ENCODE measurements at regions not wholly inside any gene's neighbourhood (a gene's known extent, or its start where the extent isn't known, plus 50 kb on each side); places are given as distances from the start of the nearest gene placed in this dataset.
"Not testable (repeated sequence)": the region's sequence is repeated elsewhere in the genome, so short reads cannot be mapped to it uniquely, and the experiment has no call there.

DNA sequence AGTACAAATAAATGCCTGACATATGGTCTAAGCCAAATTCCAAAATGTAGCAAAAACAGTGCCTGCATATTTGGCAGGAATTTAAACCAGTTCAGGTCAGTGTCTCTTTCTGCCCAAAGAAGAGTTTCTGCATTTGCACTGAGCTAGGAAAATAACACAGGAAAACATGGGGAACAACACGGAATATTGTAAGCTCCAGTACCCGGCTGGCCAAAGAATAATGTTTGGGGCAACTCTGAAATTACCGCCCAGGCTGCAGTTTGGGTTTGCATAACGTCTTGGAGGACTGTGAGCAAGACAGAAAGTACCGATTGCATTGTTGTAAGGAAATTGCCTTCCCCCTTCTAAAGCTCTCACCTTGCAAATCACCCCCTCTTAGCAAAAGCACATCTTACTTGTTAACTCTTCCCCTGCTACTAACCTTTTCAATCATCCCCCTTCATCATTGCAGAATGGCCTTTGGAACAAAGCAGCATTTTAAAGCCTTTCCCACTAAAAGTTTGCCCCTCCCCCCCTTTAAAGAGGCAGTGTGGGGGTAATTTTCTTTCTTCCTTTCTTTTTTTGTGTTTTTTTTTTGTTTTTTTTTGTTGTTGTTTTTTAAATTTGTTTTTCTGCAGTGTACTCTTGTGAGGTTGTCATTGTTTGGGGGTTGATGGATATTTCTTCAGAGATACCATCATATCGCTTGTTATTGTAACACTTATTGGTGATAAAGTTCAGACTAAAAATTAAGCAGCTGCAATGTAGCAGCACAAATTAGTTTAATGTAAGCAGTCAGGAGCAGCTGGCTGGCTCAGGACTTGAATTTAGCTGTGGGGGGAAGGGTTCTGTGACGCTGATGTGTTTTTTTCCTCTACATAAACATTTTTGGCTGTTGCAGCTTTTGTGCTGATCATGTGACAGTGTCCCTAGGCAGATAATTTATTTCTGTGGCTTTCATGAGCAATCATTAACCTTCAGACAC is 100.0 kb upstream of the CITED2 start:
- DNase-seq (ENCODE audit: low spot score), result no peak

DNA sequence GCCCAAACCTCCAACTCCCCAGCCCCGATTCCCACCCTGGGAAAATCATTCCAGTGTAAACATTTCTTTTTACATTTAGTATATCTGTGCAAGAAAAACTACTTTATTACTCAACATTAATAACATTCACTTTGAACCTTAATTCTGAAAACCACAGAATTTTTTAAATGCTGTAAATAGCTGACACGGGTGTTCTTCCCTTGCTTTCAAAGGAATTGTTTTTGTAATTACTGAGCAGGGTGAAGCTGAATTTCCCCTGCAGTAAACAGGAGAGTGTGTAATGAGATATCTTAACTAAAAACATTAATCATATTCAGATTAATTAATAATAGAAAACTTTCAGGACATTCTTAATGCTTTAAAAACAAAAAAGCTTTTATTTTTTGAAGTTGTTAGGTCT is 99.3 kb upstream of the CITED2 start:
- DNase-seq (ENCODE audit: low spot score), result no peak

DNA sequence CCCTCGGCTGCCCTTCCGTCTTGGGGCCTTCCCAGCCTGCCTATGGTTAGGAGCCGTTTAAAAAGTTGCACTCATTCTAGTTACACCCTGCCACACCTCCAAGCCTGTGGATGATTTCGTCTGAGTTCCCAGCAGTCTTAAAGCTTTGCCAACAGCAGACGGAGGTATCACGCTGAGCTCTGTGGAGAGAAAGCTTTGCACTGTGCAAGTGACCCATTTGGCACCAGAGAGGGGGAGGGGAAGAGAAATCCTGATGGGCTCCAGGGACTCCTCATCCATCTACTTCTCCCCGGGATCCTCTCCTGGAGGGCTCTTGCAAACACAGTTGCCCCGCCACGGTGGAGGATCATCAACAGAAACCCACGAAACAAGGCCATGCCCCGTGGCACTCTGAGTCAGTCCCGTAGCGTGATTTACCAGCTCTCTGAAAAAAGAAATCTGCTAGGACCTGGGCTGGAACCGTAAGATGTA is 98.8 kb upstream of the CITED2 start:
- no peak for DNase-seq (ENCODE audit: low spot score)

DNA sequence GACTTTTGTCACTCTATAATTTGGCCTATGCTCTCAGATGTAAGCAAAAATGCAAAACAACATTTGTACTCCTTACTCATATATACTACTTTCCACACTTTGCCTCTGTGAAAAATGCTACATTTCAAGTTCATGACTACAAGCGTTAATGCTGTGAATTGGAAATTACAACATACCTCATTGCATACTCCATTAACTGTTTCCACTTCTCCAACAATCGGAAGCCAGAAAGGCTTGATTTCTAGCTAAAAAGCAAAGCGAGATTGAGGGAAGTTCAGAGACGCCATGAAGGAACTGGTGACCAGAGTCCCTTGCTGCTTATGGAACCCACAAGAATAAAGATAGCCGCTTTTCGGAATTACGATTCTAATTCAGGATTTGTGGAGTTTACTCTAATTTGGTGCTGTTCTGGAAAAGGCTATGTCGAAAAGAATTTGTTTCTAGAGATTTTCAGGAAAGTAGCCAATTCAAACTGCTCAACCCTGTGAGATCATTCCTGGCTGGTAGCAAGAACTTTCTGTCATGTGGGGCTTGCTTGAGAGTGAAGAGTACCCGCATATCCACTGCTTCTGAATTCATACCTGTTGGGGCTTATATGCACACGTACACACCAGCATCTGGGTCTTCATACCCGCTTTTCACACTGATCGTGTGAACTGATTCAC is 98.0 kb upstream of the CITED2 start:
- DNase-seq (ENCODE audit: low spot score), result no peak

DNA sequence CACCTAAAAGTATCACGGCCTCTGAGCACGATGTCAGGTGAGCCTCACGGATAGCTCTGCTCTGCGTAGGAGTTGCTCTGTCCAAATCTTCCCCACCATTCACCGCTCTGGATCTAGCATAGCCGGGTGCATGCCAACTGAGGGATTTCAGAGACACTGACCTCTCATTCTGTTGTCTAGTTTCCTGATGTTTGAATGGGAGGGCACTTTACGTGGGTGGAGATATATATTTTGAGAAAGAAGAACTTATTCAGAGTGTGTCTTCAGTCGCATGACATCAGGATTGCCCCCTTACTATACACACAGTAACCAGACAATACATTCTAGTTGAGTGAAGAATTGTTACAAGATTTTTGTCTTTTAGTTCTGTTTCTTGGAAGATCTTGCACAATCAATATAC is 96.5 kb upstream of the CITED2 start:
- DNase-seq (ENCODE audit: low spot score), result no peak

DNA sequence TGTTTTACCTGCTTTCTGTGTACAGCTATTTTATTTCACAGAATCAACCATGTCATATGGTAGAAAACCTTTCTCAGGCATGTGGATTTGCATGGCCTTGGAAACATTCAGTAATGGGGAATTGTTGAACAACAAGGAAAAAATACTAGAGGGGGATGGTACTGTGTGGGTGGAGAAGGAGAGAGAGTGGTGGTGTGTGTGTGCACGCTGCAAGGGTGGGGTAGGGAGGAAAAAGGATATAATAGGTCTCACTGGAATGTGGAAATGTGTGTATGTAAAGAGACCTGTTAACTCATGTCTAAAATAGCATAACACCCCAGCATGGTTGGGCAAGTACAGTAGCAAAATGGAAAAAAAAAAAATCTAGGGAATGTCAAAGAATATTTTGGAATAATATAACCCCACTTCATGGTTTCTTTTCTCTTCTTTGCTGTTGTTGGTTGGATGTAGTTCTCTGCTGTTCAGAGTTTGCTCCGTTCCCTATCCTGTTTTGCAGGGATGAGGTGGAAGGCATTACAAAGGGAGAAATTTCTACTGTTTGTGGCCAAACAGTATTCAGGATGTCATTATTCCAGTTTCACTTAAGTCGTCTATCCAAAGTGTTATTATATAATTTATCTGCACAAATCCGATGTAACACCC is 93.9 kb upstream of the CITED2 start:
- DNase-seq (ENCODE audit: low spot score), result no peak

DNA sequence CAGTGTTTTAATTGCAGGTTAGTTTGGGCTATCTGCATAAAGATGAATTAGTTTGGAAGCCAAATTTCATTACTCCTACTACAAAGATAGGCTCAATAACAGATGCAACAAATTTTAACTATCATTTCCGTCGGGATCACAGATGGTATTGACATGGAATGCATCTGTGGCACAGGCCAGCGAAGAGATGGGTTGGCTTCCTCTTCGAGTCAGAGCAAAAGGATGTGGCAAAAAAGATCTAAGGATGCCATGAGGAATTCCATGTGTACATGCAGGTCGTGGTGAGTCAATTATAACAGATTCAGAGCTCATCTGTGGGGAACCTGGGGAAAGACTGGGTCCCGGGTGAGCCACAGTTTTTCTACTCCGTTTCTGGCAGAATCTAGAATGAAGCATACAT is 83.0 kb upstream of the CITED2 start:
- no peak for DNase-seq (ENCODE audit: low spot score)

DNA sequence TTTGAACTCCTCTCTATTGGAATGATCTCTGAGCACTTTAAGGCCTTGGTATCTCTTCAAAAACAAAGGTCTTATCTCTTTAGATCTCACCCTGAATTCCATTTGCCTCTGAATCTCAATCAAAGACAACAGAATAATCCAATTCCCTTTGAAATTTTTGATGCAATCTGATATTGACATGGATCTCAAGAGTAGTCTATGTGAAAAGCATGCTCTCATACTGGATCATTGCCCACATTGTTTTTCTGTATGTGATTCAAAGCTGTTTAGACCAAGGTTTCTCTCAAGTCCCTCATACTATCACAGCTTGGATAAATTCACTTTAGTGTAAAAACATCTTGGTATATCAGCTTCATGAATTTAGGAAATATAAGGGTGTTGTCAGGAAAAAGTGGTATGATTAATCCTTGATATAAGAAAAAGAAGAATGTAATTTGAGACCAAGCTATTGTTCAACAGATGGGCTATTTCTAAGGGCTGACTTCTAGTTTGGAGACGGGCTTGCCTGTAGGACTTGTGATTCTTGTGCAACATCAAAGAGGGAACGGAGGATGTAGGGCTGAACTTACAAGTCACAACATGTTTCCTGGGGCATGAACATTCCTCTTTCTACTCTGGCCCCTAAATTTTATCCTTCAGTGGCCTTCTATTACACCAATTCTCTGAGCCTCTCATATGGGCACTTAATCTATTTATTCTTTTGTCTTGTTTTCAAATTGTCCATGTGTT is 77.9 kb upstream of the CITED2 start:
- no peak for DNase-seq (ENCODE audit: low spot score)

DNA sequence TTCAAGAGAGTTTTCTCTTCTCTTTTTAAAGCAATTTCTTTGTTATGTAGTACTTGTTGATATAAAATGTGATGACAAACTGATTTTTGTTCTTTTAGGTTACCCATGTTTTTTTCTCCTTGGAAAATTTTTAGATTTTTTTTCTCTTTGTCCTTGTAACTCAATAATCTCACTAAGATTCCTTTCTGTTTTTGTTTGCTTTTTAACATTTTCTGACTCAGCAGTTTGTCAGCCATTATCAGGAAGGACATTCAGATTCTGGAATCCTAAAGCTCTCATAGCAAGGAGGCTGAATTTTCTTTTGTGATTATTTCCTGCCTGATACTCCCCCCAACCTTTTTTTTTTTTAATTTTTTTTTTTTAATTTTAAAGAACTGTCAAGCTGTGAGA is 75.2 kb upstream of the CITED2 start:
- no peak for DNase-seq (ENCODE audit: low spot score)

DNA sequence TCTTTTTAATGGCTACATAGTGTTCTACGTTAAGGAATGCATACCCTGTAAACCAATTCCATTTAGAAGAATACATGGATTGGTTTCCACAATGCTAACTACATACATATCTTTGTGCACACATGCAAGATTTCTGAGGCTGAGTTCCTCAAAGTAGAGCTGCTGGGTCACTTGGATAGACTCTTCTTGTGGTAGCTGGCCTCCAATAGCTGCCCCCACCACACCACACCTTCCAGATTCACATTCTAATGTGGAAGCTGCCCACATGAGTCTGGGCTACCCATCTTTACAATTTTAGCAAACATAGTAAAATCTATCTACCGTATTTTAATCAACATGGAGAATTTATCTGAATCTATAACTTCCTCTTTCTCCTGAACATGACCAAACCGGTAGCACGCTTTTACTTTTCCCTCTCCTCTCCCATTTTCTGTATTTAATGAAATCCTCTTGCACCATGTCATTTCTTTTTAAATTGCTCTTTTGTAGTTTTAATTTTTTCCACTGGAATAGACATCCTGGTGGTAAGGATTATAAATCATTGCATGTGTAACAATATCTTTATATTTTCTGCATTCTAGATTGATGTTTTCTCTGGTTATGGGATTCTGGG is 74.7 kb upstream of the CITED2 start:
- no peak for DNase-seq (ENCODE audit: low spot score)

DNA sequence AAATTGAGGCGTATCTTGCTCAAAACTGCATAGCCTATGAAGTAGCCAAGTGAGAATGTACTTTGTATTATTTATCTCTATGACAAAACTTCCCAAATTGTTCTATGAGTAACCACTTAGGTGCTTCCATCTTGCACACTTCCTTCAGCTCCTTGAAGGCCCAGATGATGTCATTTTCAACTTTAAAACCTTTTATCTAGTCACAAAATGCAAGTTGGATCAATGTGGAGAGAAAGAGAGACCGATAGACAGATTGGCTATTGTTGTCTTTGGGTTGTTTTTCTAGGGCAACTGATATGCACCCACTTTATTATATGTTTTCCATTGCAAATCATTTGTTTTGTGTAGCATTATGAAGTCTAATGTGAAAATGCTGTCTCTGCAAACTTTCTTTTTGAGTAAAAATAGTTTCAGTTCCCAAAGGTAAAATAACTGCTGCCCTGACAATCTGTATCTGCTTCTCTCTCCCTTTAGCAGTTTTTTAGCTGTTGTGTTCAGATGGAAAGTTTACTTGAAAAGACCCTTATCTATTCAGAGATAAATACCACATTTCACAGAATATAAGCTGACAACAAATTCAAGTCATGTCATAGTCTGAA is 73.7 kb upstream of the CITED2 start:
- no peak for DNase-seq (ENCODE audit: low spot score)

DNA sequence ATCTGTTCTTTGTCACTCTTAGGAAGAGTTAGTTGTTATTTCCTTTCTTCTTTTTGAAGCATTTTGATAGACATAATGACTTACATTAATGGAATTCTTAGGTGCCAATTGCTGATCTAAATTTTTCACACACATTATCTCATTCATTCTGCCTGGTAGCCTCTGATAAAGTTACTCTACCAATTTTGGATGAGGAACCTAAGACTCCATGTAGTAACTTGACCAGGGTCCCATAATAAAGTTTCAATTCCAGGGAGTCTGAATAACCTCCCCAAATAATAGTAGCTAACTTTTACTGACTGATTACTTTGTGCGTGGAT is 73.2 kb upstream of the CITED2 start:
- DNase-seq (ENCODE audit: low spot score), result no peak

DNA sequence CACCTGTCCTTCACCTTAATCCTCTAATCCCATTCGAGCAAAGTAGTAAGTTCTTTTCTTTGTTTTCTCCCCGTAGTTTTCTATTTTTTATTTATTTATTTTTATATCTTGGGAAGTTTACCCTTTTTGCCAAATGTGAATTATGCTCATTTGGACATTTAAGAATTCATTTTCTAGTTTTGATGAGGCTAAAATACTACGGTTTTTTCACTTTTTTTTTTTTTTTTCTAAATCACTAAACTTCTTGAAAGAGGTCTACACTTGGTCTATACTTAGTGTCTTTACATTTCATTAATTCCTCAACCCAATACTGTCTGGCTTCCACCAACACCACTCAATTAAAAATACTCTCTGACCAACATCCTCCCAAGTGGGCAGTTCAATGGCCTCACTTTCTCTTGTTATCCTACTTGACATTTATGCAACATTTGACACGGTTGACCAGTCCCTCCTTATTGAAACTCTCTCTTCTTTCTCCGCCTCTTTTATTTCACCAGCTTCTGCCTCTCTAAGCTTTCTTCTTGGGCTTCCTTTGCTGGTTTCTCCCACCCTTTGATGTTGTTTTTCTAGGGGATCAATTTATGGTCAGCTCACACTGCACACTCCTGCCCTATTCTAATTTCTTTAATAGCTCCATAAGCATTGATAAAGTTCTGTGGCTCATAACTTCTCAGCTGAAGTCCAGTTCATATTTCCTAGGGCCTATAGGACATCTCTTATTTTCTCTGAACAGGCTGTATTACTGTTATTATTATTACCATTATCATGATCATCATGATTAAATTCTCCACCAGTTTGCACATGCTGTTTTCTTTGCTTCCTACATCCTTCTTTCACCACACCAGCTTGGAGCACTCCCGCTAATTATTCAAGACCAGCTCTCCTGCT is 72.6 kb upstream of the CITED2 start:
- no peak for DNase-seq (ENCODE audit: low spot score)

DNA sequence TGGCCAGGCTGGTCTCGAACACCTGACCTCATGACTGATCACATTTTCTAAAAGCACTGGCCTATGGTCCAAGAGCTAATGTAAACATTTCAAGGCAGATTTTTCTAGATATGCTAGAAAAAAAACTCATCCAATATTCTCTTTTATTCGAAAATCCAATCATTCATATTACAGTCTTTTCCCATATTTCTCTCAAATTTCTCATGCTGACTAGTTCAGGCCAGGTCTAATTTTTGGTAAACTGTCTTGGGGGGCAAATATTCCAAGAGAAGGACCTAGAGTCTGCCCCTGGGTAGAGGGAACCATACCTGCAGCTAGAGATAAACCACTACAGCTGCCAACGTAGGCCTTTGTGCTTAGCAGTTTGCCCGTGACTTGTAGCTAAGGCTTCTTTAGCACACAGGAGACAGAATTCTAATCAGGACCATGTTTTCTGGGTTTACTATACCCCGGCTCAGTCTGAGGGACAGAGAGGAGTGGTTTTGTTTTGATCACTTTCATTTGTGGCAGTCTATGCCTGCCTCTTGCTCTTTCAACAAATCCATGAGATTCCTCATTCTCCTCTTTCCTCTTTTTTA is 71.8 kb upstream of the CITED2 start:
- DNase-seq (ENCODE audit: low spot score), result no peak

DNA sequence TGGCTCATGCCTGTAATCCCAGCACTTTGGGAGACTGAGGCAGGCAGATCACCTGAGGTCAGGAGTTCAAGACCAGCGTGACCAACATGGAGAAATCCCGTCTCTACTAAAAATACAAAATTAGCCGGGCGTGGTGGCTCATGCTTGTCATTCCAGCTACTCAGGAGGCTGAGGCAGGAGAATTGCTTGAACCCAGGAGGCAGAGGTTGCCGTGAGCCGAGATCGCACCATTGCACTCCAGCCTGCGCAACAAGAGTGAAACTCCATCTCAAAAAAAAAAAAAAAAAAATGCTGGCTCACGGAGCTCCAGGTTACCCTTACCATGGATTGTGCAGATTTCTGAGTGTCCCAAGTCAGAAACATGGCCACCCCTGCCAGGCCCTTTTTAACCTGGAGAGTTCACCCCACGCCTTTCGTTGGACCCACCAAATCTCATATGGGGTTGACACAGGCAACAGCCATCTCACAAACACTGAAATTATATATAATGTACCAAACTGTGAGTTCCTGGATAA is 69.9 kb upstream of the CITED2 start:
- not testable (repeated sequence) for DNase-seq (ENCODE audit: low spot score)

DNA sequence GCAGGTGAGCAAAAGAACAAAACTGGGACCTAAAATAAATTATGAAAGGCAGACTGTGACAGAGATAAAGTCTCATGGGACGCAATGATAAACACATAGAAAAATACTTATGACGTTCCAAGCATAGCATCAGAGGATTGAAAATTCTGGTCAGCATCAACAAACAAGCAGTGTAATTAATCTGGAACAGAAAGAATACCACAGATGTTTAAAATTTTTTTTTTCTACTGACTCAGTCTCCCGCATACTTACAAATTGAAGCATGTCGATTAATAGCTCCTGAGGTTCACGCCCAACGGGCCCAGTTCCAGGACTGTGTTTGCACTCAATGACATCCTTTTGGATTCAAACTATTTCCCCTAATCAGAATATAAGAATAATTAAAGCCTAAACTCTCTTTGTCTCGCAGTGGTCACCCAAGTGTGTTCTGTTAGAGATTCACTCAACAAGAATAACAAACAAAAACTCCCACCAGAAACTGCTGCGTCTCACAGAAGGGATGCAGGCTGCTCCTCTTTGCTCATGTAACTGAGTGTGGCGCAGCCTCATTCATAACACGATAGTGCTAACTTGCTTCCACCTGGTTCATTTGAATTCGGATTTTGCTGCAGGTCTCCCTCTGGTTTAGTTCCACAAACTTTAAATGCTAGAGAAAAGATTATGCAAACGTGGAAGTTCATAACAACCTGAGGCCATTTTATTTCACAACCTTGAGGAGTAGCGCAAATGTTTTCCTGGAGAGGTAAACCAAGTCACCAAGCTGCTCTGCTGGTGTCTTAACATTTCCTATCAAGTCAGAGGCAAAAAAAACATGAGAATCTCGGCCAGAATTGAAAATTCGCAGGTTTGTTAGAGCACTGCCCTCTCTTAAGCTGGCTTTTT is 69.0 kb upstream of the CITED2 start:
- DNase-seq (ENCODE audit: low spot score), result no peak

DNA sequence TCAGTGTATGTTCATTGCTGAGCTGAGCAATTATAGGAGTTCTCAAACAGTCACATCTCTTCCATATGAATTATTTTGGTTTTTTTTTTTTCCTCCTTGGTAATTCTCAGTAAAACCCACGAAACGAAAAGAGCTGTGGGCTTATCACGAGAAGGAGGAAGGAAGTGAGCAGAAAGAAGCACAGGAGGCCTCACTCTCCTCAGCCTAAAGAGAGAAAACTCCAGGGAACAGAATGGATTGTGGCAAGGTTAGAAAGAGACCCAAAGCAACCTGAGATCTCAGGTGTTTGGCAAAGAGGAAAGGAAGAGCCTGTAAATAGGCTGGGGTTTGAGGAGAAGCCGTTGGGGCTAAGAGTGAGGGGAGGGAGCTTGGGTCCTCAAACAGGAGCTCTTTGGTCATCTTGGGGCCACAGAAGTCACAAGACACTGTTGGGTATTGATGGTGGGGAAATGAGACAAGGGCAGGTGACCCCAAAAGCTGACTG is 67.8 kb upstream of the CITED2 start:
- DNase-seq (ENCODE audit: low spot score), result no peak

DNA sequence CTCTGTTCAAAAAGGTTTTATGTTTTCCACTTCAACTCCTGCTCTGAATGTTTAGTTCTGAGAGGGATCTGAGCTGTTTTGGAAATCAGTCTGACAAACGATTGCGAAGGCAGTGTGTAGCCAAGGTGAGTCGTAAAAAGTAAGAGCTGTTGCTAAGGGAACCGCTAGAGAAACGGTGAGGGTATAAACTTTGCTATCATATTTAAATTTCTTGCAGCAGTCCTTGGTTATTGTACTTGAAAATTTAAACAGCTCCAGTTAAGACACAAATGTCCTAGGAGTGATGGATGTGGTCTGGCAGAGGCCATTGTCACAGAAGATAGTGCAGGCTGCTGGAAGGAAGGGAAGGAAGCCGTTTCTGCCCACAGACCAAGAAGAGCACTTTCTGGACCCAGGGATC is 64.9 kb upstream of the CITED2 start:
- DNase-seq (ENCODE audit: low spot score), result no peak

DNA sequence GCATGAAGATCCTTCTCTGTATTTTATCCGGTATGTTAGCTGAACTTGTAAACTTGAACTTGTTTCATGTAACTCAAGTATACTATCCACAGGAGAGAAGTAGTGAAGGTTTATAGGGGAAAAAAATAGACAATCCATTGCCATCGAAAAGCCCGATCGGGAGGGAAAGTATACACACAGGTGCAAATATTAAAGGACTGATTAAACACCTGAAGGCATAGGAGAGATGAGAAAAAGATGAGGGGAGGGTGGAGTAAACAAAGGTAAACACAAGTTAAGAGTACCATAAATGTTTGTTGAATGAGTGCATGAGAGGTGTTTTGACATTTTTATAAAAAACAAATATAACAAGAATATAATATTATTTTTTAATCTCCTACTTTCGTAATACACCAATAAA is 64.3 kb upstream of the CITED2 start:
- DNase-seq (ENCODE audit: low spot score), result no peak
